WTC11 (cell line): ENCODE measurements at regions not wholly inside any gene's neighbourhood (a gene's known extent, or its start where the extent isn't known, plus 50 kb on each side); places are given as distances from the start of the nearest gene placed in this dataset.

Source experiments
- CREM ChIP-seq: sonication (generic); formaldehyde crosslinking; IDR thresholded peaks from 2 replicates; pipeline ENCODE4 v1.8.1; 2022; ENCODE audit warnings: mild to moderate bottlenecking, missing genetic modification reagents, moderate library complexity
- CTCF ChIP-seq: fragments of 200-600 bp; IDR thresholded peaks from 2 replicates; pipeline ENCODE4 v1.8.0; 2022; ENCODE audit warnings: antibody characterized with exemption
- FOXP1 ChIP-seq: sonication (generic); formaldehyde crosslinking; IDR thresholded peaks from 2 replicates; pipeline ENCODE4 v1.8.0; 2022; ENCODE audit warnings: missing genetic modification reagents, mild to moderate bottlenecking, moderate library complexity, borderline replicate concordance
- GTF2I ChIP-seq: fragments of 250-450 bp; sonication (Bioruptor Pico); conservative IDR thresholded peaks from 2 replicates; pipeline ENCODE4 v1.4.0; 2021; ENCODE audit warnings: mild to moderate bottlenecking
- HMGXB4 ChIP-seq: sonication (generic); formaldehyde crosslinking; IDR thresholded peaks from 2 replicates; pipeline ENCODE4 v1.8.1; 2023; ENCODE audit warnings: mild to moderate bottlenecking, moderate library complexity, missing genetic modification reagents
- RELA ChIP-seq: sonication (generic); formaldehyde crosslinking; IDR thresholded peaks from 2 replicates; pipeline ENCODE4 v1.8.1; 2022; ENCODE audit warnings: missing genetic modification reagents, mild to moderate bottlenecking, borderline replicate concordance
- SOX15 ChIP-seq: fragments of 250-450 bp; sonication (Bioruptor Pico); IDR thresholded peaks from 2 replicates; pipeline ENCODE4 v1.9.0; 2021; ENCODE audit warnings: mild to moderate bottlenecking
- TCF7 ChIP-seq: sonication (generic); formaldehyde crosslinking; IDR thresholded peaks from 2 replicates; pipeline ENCODE4 v1.8.0; 2022; ENCODE audit warnings: mild to moderate bottlenecking, low read depth, missing genetic modification reagents, moderate library complexity
- TF ChIP-seq, protein P1 (sequence below): sonication (generic); formaldehyde crosslinking; IDR thresholded peaks from 2 replicates; pipeline ENCODE4 v1.8.1; 2023; ENCODE audit warnings: mild to moderate bottlenecking, missing genetic modification reagents

DNA sequence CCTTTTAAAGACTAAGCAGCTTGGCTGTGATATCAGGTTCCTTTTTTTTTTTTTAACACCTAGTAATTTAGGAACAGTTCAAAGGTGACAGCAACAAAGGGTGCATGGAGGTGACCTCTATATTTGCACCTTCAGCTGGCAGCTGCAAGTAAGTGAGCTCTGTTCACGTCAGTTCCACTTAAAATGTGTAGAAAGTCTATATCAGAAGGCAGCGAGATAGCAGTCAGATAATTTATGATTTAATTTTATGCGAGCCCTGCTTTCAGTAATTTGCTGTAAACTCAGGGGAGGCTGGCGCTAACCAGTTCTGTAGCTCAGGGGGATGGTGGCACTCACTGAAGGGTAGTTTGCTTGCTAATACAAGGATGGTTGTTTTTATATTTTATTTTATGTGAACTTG lies 602.8 kb upstream of the MMS22L start:
- no peak for TF ChIP-seq CTCF
- no peak for TF ChIP-seq HMGXB4 (CRISPR knock-in tag)
- TF ChIP-seq RELA = no peak
- TF ChIP-seq, protein P1, sequence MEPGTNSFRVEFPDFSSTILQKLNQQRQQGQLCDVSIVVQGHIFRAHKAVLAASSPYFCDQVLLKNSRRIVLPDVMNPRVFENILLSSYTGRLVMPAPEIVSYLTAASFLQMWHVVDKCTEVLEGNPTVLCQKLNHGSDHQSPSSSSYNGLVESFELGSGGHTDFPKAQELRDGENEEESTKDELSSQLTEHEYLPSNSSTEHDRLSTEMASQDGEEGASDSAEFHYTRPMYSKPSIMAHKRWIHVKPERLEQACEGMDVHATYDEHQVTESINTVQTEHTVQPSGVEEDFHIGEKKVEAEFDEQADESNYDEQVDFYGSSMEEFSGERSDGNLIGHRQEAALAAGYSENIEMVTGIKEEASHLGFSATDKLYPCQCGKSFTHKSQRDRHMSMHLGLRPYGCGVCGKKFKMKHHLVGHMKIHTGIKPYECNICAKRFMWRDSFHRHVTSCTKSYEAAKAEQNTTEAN (CRISPR knock-in tag) = no peak
- TF ChIP-seq GTF2I = no peak
- TF ChIP-seq FOXP1 = no peak
- TF ChIP-seq SOX15 (CRISPR knock-in tag) = no peak
- no peak for TF ChIP-seq CREM (CRISPR knock-in tag)
- no peak for TF ChIP-seq TCF7 (CRISPR knock-in tag)
